GM23248 (cell line): ENCODE measurements at regions not wholly inside any gene's neighbourhood (a gene's known extent, or its start where the extent isn't known, plus 50 kb on each side); places are given as distances from the start of the nearest gene placed in this dataset.

Experiments used
- DNase-seq: peaks from one replicate; pipeline ENCODE4 v3.0.0-alpha.2; 2015
- H2AFZ ChIP-seq: fragments of 200-600 bp; sonication (generic); 2 replicates; pipeline ENCODE4 v1.6.1; 2016; ENCODE audit warnings: antibody characterized with exemption
- H3F3A ChIP-seq: fragments of 200-600 bp; sonication (generic); 2 replicates; pipeline ENCODE4 v1.6.1; 2016; ENCODE audit warnings: mild to moderate bottlenecking, antibody characterized with exemption, mixed run types; ENCODE audit not compliant: insufficient read depth
- H3K27ac ChIP-seq: fragments of 200-600 bp; sonication (generic); 2 replicates; pipeline ENCODE4 v1.5.1; 2016; ENCODE audit warnings: mild to moderate bottlenecking
- H3K27me3 ChIP-seq: fragments of 200-600 bp; sonication (generic); replicated peaks from 2 replicates; pipeline ENCODE4 v1.6.1; 2016; ENCODE audit warnings: mild to moderate bottlenecking; ENCODE audit not compliant: insufficient read depth
- H3K36me3 ChIP-seq: fragments of 200-600 bp; sonication (generic); 2 replicates; pipeline ENCODE4 v1.6.1; 2016; ENCODE audit warnings: low read depth, mild to moderate bottlenecking
- H3K4me1 ChIP-seq: fragments of 200-600 bp; sonication (generic); 2 replicates; pipeline ENCODE4 v1.6.1; 2016; ENCODE audit warnings: mild to moderate bottlenecking; ENCODE audit not compliant: insufficient read depth
- H3K4me2 ChIP-seq: fragments of 200-600 bp; sonication (generic); one replicate; pipeline ENCODE4 v1.6.1; 2016; ENCODE audit warnings: mild to moderate bottlenecking; ENCODE audit not compliant: unreplicated experiment
- H3K4me3 ChIP-seq: fragments of 200-600 bp; sonication (generic); 2 replicates; pipeline ENCODE4 v1.5.1; 2016; ENCODE audit warnings: mild to moderate bottlenecking
- H3K79me2 ChIP-seq: fragments of 200-600 bp; sonication (generic); 2 replicates; pipeline ENCODE4 v1.6.1; 2016; ENCODE audit warnings: mild to moderate bottlenecking; ENCODE audit not compliant: insufficient read depth
- H3K9ac ChIP-seq: fragments of 200-600 bp; sonication (generic); 2 replicates; pipeline ENCODE4 v1.6.1; 2016; ENCODE audit warnings: mild to moderate bottlenecking
- H3K9me2 ChIP-seq: fragments of 200-600 bp; sonication (generic); 2 replicates; pipeline ENCODE4 v1.6.1; 2016; ENCODE audit warnings: mixed run types, mild to moderate bottlenecking, moderate library complexity; ENCODE audit not compliant: insufficient read depth
- H3K9me3 ChIP-seq: fragments of 200-600 bp; sonication (generic); one replicate; pipeline ENCODE4 v1.6.1; 2017; ENCODE audit warnings: low read depth
- H4K20me1 ChIP-seq: fragments of 200-600 bp; sonication (generic); 2 replicates; pipeline ENCODE4 v1.6.0; 2016; ENCODE audit not compliant: insufficient read depth
- EZH2 ChIP-seq: fragments of 200-600 bp; sonication (generic); IDR thresholded peaks from 2 replicates; pipeline ENCODE4 v1.6.1; 2018; ENCODE audit warnings: antibody characterized with exemption, mild to moderate bottlenecking; ENCODE audit not compliant: insufficient read depth, poor library complexity, severe bottlenecking
- EZH2phosphoT487 ChIP-seq: fragments of 200-600 bp; sonication (generic); IDR thresholded peaks from 2 replicates; pipeline ENCODE4 v1.6.1; 2018; ENCODE audit warnings: antibody characterized with exemption, moderate library complexity, mild to moderate bottlenecking, low read depth; ENCODE audit not compliant: insufficient read depth
- WGBS, 2 experiments: methylation state at CpG; one replicate each; pipeline ENCODE4 v1.1.6; 2015 to 2017; ENCODE audit warnings: low lambda C conversion rate in 2 of 2, low coverage in 1 of 2; ENCODE audit errors: missing lambda C conversion rate in 2 of 2; 5-methylcytosine and 5-hydroxymethylcytosine counted together
- in situ Hi-C: fragments of 300-500 bp; cut with MboI; formaldehyde crosslinking; loops from 2 replicates; pipeline ENCODE4 v1.15.0; 2020

DNA sequence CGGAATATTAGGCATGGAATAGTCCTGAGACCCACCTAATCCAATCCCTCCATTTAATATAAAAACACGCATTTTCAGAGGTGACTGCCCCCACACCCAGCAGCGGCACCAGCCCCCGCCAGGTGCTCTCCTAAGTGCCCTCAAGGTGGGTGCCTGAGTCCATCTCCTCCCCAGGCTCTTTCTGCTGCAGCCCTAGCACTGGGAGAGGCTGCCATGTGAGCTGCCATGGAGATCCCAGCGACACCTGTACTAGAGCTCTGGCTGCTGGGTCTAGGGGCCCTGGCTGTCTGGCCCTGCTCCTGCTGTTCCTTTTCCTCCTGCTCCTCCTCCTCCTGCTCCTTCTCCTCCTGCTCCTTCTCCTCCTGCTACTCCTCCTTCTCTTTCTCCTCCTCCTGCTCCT lies 191.1 kb upstream of the BMPER start:
- Histone ChIP-seq H3K27ac (no peak overlapping the region), H3F3A (peaks cover 23% of the 10 kb centered on the region), H2AFZ (no peak overlapping the region), H3K36me3 (no peaks in the 10 kb centered on the region), H3K9ac (no peak overlapping the region), H3K79me2 (no peaks in the 10 kb centered on the region), H3K9me3 (no peaks in the 10 kb centered on the region), H4K20me1 (no peaks in the 10 kb centered on the region), H3K4me2 (no peak overlapping the region), H3K4me1 (peaks cover 22% of the 10 kb centered on the region), H3K4me3 (no peak overlapping the region), H3K27me3 (no peaks in the 10 kb centered on the region), H3K9me2 (no peaks in the 10 kb centered on the region)
- in situ Hi-C loops = no loop called here
- no peak for TF ChIP-seq EZH2
- no peak for TF ChIP-seq EZH2phosphoT487
- 90 to 97% methylated on average over 5 of the region's 5 CpGs for WGBS, 2 experiments
- no peak for DNase-seq

DNA sequence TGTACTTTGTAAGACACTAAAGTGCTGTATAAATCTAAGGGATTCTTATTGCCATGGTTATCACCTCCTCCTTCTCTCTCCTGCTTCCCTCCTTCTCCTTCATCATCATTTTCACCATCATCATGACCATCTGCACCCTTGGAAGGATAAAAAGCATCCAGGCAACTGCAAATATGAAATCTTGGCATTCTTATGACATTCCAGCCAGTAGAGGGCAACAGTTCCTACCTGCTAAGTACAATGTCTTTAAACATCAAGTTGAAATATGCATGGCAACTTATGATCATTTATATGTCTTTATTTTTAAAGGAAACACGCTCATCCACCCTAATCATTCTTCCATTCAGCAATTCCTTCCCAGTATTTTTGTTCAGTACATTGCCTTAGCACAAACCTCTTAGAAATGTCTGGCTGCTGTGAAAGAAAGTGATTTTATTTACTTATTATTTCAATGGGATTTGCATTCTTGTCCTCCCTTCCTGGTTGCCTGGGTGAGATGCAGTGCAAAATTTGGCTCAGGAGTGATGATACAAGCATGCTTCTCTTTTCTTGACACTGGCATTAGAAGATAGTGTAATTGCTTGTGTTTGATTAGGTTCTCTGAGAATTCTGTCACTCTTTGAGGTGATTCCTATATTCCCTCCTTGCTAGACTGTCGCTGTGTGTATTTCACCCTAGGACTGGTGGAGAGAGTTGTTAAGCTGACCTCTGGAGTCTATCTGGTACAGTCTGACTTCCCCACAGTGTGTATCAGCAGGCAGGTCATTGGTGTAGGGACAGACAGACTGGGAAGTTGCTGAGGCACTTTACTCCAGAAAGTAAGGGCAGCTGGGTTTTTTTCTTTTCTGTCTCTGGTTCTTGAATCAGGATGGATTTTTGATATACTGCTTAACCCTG lies 188.5 kb upstream of the BMPER start:
- TF ChIP-seq EZH2phosphoT487 (no peak), EZH2 (no peak)
- Histone ChIP-seq H3K27ac (no peak overlapping the region), H3K4me1 (peaks cover 17% of the 10 kb centered on the region), H3K4me2 (no peak overlapping the region), H3K9me2 (no peaks in the 10 kb centered on the region), H3K36me3 (no peaks in the 10 kb centered on the region), H4K20me1 (no peaks in the 10 kb centered on the region), H2AFZ (no peak overlapping the region), H3K9ac (no peak overlapping the region), H3K27me3 (no peaks in the 10 kb centered on the region), H3K4me3 (no peak overlapping the region), H3K79me2 (no peaks in the 10 kb centered on the region), H3K9me3 (no peaks in the 10 kb centered on the region), H3F3A (peaks cover 14% of the 10 kb centered on the region)
- DNase-seq = peak; percentile 48
- 65 to 69% methylated on average over 2 of the region's 2 CpGs for WGBS, 2 experiments
- in situ Hi-C loops = no loop called here

DNA sequence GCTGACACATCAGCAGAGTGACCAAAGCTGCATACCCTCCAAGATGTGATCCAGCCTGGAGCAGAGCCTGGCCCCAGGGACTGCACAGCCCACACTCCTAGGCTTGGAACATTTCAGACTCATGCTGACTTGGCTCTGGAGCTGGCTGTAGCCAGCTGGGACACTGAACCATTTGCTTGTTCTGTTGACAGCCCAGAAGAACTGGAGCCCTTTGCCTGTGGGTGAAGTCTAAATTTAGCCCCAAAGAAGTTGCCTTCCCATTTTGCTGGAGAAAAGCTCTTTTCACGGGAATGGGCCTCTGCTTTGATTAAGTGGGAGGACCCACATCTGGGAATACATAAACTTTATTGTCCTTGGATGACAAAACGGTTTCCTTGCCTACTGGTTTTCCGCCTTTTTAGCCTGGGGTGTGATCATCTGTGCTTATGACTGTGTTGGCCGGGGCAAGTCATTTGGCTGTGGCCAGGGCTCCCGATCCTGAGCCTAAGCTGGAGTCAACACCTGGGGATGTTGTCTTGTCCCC lies 186.2 kb upstream of the BMPER start:
- DNase-seq = peak; percentile 62
- H2AFZ ChIP-seq = no peak overlapping the region
- WGBS, 2 experiments = 38 to 55% methylated on average over 5 of the region's 5 CpGs
- H3K4me1 ChIP-seq = peaks cover 17% of the 10 kb centered on the region
- H3K9me2 ChIP-seq = no peaks in the 10 kb centered on the region
- no peaks in the 10 kb centered on the region for H4K20me1 ChIP-seq
- no peak overlapping the region for H3K9ac ChIP-seq
- H3K4me2 ChIP-seq = peak overlapping the region; percentile 17
- no peaks in the 10 kb centered on the region for H3K79me2 ChIP-seq
- in situ Hi-C loops = no loop called here
- peaks cover 14% of the 10 kb centered on the region for H3F3A ChIP-seq
- no peaks in the 10 kb centered on the region for H3K9me3 ChIP-seq
- no peaks in the 10 kb centered on the region for H3K36me3 ChIP-seq
- peak overlapping the region; percentile 24 for H3K27ac ChIP-seq
- no peak overlapping the region for H3K4me3 ChIP-seq
- no peaks in the 10 kb centered on the region for H3K27me3 ChIP-seq
- TF ChIP-seq EZH2 (no peak), EZH2phosphoT487 (no peak)

DNA sequence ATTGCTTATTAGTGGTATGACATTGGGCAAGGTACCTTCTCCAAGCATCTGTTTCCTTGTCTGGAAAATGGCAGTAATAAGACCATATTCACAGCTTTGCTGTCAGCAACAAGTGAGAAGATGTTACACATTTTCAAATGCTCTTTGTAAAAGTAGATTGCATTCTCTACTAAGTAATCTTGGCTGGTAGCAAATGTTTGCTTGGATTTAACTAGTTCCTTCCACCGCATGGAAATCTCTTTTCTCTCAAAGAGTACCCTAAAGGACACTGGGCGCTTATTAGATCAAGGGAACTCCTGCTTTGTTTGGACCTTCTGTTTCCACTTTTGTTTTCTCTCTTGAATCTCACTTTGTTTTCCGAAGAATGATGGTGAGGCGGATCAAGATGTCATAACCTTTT lies 185.2 kb upstream of the BMPER start:
- Histone ChIP-seq H3K9me2 (no peaks in the 10 kb centered on the region), H3K4me1 (peaks cover 17% of the 10 kb centered on the region), H3K4me2 (no peak overlapping the region), H4K20me1 (no peaks in the 10 kb centered on the region), H3K9ac (no peak overlapping the region), H3K4me3 (no peak overlapping the region), H3K27ac (no peak overlapping the region), H2AFZ (no peak overlapping the region), H3K79me2 (no peaks in the 10 kb centered on the region), H3K27me3 (no peaks in the 10 kb centered on the region), H3K9me3 (no peaks in the 10 kb centered on the region), H3F3A (peaks cover 14% of the 10 kb centered on the region), H3K36me3 (no peaks in the 10 kb centered on the region)
- WGBS, 2 experiments = 97 to 98% methylated on average over 4 of the region's 4 CpGs
- TF ChIP-seq EZH2 (no peak), EZH2phosphoT487 (no peak)
- in situ Hi-C loops = no loop called here
- DNase-seq = no peak
